GM12891 (cell line): ENCODE measurements at regions not wholly inside any gene's neighbourhood (a gene's known extent, or its start where the extent isn't known, plus 50 kb on each side); places are given as distances from the start of the nearest gene placed in this dataset.

Experiments
- POLR2A ChIP-seq: IDR thresholded peaks from 2 replicates; pipeline ENCODE4 v1.6.1; 2011; ENCODE audit warnings: low read depth, low read length, control low read depth
- POLR2AphosphoS5 ChIP-seq: IDR thresholded peaks from 2 replicates; pipeline ENCODE4 v1.6.1; 2011; ENCODE audit warnings: low read depth, low read length, control low read depth
- SPI1 ChIP-seq: IDR thresholded peaks from 2 replicates; pipeline ENCODE4 v1.6.1; 2011; ENCODE audit warnings: low read depth, low read length, control low read depth
- TAF1 ChIP-seq: IDR thresholded peaks from 2 replicates; pipeline ENCODE4 v1.6.1; 2011; ENCODE audit warnings: low read depth, low read length, control low read depth

- TF ChIP-seq POLR2A (no peak), POLR2AphosphoS5 (no peak), TAF1 (no peak), SPI1 (no peak)
Measured at GRCh38 chr10:24132741-24133140, 76.2 kb upstream of the KIAA1217 start.
